ENCODE measurements at regions not wholly inside any gene's neighbourhood (a gene's known extent, or its start where the extent isn't known, plus 50 kb on each side); places are given as distances from the start of the nearest gene placed in this dataset.

DNA sequence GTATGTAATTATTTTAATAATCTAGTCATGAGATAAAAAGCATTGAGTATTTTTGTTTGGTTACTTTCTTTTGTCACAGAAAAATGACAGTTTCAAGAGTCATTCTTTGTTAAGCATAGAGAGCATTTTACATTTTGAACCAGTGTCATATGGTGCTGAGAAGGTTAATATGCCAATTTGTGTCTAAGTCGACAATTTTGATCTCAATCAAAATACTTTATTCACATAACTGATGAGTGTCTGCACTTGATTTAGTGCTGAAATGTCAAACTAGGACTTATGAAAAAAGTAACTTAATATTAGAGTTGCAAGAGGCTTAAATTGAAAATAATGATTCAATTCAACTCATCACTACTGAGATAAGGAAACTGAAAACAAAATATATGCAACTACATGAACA lies 1804.6 kb upstream of the ACO1 start:
- Histone ChIP-seq H4K20me1 (ENCODE audit: control insufficient read depth, extremely low read depth, insufficient read depth, low read length) (no peaks in the 10 kb centered on the region), H3K27me3 (ENCODE audit: control insufficient read depth, extremely low read depth, insufficient read depth, low read length) (no peaks in the 10 kb centered on the region), H3K4me3 (ENCODE audit: control insufficient read depth in 2 of 3, extremely low read depth in 1 of 3, insufficient read depth in 2 of 3, low read depth in 1 of 3, low read length in 3 of 3) (no peak overlapping the region), H3K4me1 (ENCODE audit: control insufficient read depth, extremely low read depth, insufficient read depth, low read length) (no peaks in the 10 kb centered on the region), H3K79me2 (ENCODE audit: control insufficient read depth, insufficient read depth, low read length) (no peaks in the 10 kb centered on the region), H3K9me3 (ENCODE audit: control insufficient read depth, low read depth, low read length) (no peaks in the 10 kb centered on the region), H3K9ac (ENCODE audit: control insufficient read depth, extremely low read depth, insufficient read depth, low read length) (no peak overlapping the region), H3K36me3 (ENCODE audit: control insufficient read depth in 2 of 2, extremely low read depth in 1 of 2, insufficient read depth in 2 of 2, low read length in 2 of 2) (no peaks in the 10 kb centered on the region), H3K4me2 (ENCODE audit: control insufficient read depth, extremely low read depth, insufficient read depth, low read depth, low read length) (no peak overlapping the region), H3K9me1 (ENCODE audit: control insufficient read depth, extremely low read depth, insufficient read depth, low read length) (no peaks in the 10 kb centered on the region), H3K27ac (ENCODE audit: control insufficient read depth, insufficient read depth, low read length) (no peak overlapping the region), H2AFZ (ENCODE audit: control insufficient read depth, low read length) (no peak overlapping the region)
- DNase-seq (ENCODE audit: low read depth, low spot score) (no peak), FAIRE-seq (no peak)
- TF ChIP-seq, protein P1, sequence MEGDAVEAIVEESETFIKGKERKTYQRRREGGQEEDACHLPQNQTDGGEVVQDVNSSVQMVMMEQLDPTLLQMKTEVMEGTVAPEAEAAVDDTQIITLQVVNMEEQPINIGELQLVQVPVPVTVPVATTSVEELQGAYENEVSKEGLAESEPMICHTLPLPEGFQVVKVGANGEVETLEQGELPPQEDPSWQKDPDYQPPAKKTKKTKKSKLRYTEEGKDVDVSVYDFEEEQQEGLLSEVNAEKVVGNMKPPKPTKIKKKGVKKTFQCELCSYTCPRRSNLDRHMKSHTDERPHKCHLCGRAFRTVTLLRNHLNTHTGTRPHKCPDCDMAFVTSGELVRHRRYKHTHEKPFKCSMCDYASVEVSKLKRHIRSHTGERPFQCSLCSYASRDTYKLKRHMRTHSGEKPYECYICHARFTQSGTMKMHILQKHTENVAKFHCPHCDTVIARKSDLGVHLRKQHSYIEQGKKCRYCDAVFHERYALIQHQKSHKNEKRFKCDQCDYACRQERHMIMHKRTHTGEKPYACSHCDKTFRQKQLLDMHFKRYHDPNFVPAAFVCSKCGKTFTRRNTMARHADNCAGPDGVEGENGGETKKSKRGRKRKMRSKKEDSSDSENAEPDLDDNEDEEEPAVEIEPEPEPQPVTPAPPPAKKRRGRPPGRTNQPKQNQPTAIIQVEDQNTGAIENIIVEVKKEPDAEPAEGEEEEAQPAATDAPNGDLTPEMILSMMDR (optimal IDR thresholded peaks at IDR 0.05 in 1 of 3, IDR thresholded peaks at IDR 0.05 in 1 of 3, conservative IDR thresholded peaks at IDR 0.05 in 1 of 3; ENCODE audit: extremely low read depth in 1 of 3, insufficient read depth in 2 of 3, low read length in 3 of 3) = no peak
- TF ChIP-seq EZH2 (IDR thresholded peaks at IDR 0.05; ENCODE audit: low read length) = no peak
- dilution Hi-C loops (cut with MboI; ENCODE audit: extremely low pct_ligation_motif_present, low sequenced_read_pairs) = no loop called here

DNA sequence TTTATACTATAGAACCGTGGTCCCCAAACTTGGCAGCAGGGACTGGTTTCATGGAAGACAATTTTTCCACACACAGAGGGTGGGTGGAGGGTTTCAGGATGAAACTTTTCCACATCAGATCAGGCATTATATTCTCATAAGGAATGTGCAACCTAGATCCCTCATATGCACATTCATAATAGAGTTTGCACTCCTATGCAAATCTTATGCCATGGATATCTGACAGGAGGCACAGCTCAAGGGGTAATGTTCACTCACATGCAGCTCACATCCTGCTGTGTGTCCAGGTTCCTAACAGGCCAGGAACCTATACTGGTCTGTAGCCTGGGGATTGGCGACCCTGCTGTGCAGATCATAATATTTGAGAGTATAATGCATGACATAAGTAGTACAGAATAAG lies 1802.2 kb upstream of the ACO1 start:
- H3K27me3 ChIP-seq (ENCODE audit: control insufficient read depth, extremely low read depth, insufficient read depth, low read length) = no peaks in the 10 kb centered on the region
- H3K9me1 ChIP-seq (ENCODE audit: control insufficient read depth, extremely low read depth, insufficient read depth, low read length) = no peaks in the 10 kb centered on the region
- H4K20me1 ChIP-seq (ENCODE audit: control insufficient read depth, extremely low read depth, insufficient read depth, low read length) = no peaks in the 10 kb centered on the region
- TF ChIP-seq EZH2 (IDR thresholded peaks at IDR 0.05; ENCODE audit: low read length) = no peak
- TF ChIP-seq, protein P1 (optimal IDR thresholded peaks at IDR 0.05 in 1 of 3, IDR thresholded peaks at IDR 0.05 in 1 of 3, conservative IDR thresholded peaks at IDR 0.05 in 1 of 3; ENCODE audit: extremely low read depth in 1 of 3, insufficient read depth in 2 of 3, low read length in 3 of 3) = no peak
- H3K9me3 ChIP-seq (ENCODE audit: control insufficient read depth, low read depth, low read length) = no peaks in the 10 kb centered on the region
- no peak overlapping the region for H2AFZ ChIP-seq (ENCODE audit: control insufficient read depth, low read length)
- no peaks in the 10 kb centered on the region for H3K36me3 ChIP-seq (ENCODE audit: control insufficient read depth in 2 of 2, extremely low read depth in 1 of 2, insufficient read depth in 2 of 2, low read length in 2 of 2)
- DNase-seq (ENCODE audit: low read depth, low spot score) (no peak), FAIRE-seq (no peak)
- H3K4me3 ChIP-seq (ENCODE audit: control insufficient read depth in 2 of 3, extremely low read depth in 1 of 3, insufficient read depth in 2 of 3, low read depth in 1 of 3, low read length in 3 of 3) = no peak overlapping the region
- dilution Hi-C loops (cut with MboI; ENCODE audit: extremely low pct_ligation_motif_present, low sequenced_read_pairs) = no loop called here
- no peak overlapping the region for H3K27ac ChIP-seq (ENCODE audit: control insufficient read depth, insufficient read depth, low read length)
- H3K9ac ChIP-seq (ENCODE audit: control insufficient read depth, extremely low read depth, insufficient read depth, low read length) = no peak overlapping the region
- H3K79me2 ChIP-seq (ENCODE audit: control insufficient read depth, insufficient read depth, low read length) = no peaks in the 10 kb centered on the region
- no peak overlapping the region for H3K4me2 ChIP-seq (ENCODE audit: control insufficient read depth, extremely low read depth, insufficient read depth, low read depth, low read length)
- no peaks in the 10 kb centered on the region for H3K4me1 ChIP-seq (ENCODE audit: control insufficient read depth, extremely low read depth, insufficient read depth, low read length)

Measured in keratinocyte (primary cell).